Chondrocyte (in vitro differentiated cells): ENCODE measurements at regions not wholly inside any gene's neighbourhood (a gene's known extent, or its start where the extent isn't known, plus 50 kb on each side); places are given as distances from the start of the nearest gene placed in this dataset.

Source experiments
- DNase-seq: peaks from one replicate; pipeline ENCODE4 v3.0.0; 2021; ENCODE audit warnings: mixed read lengths, low spot score
- H3K27ac Mint-ChIP-seq: one replicate; pipeline ENCODE4 v1.8.0; 2021; ENCODE audit warnings: mild to moderate bottlenecking, moderate library complexity, mixed read lengths; ENCODE audit not compliant: unreplicated experiment
- H3K27me3 Mint-ChIP-seq: 2 replicates; pipeline ENCODE4 v1.8.0; 2021; ENCODE audit warnings: low read depth, mixed read lengths
- H3K36me3 Mint-ChIP-seq: 2 replicates; pipeline ENCODE4 v1.8.0; 2021; ENCODE audit warnings: low read depth, mixed read lengths
- H3K4me1 Mint-ChIP-seq: 2 replicates; pipeline ENCODE4 v1.8.0; 2021; ENCODE audit warnings: low read depth, mild to moderate bottlenecking, mixed read lengths
- H3K4me3 Mint-ChIP-seq: one replicate; pipeline ENCODE4 v1.8.0; 2021; ENCODE audit warnings: mild to moderate bottlenecking, moderate library complexity, mixed read lengths; ENCODE audit not compliant: unreplicated experiment
- H3K9me3 Mint-ChIP-seq: 2 replicates; pipeline ENCODE4 v1.8.0; 2021; ENCODE audit warnings: low read depth, mixed read lengths
- TF ChIP-seq, protein P1 (sequence below): fragments of 200-600 bp; sonication (generic); IDR thresholded peaks from 2 replicates; pipeline ENCODE4 v1.5.0; 2021; ENCODE audit warnings: antibody characterized with exemption, mild to moderate bottlenecking, moderate library complexity

DNA sequence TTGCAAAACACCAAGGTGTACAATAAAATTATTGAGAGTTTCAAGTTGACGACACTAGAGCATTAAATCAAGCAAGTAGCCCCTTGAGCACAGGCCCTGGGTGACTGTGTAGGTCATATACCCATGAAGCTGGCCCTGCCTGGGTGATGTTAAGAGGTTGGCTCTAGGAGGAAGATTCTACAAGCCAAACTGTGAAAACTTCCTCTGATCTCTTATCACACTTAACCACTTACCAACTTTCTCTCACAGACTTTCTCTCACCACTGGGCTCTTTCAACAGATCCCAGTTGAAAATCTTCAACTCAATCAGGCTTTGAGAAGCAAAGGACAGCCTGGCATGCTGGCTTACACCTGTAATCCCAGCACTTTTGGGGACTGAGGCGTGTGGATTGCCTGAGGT lies 186.9 kb upstream of the BTG1 start:
- no peaks in the 10 kb centered on the region for H3K36me3 Mint-ChIP-seq
- no peaks in the 10 kb centered on the region for H3K27me3 Mint-ChIP-seq

DNA sequence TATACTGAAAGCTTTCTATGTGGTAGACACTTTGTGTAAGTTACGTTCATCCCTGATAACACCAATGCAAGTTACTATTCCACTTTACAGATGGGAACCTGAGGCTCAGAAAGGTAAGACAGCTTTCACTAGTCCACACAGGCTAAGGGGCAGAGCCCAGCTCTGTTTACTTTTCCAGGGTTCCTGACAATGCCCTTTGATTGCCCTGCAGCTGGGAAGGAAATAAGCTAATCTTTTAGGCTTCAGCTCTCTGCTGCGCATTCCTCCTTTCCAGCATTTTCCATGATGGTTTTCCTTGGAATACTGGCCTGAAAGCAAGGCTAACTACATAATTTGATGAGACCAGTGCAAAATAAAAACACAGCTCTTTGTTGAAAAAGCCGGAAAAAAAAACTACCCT lies 185.7 kb upstream of the BTG1 start:
- DNase-seq = no peak
- Mint-ChIP-seq H3K4me3 (no peak overlapping the region), H3K4me1 (peaks cover 5% of the 10 kb centered on the region), H3K36me3 (no peaks in the 10 kb centered on the region), H3K27me3 (no peaks in the 10 kb centered on the region), H3K27ac (no peak overlapping the region), H3K9me3 (no peaks in the 10 kb centered on the region)
- TF ChIP-seq, protein P1, sequence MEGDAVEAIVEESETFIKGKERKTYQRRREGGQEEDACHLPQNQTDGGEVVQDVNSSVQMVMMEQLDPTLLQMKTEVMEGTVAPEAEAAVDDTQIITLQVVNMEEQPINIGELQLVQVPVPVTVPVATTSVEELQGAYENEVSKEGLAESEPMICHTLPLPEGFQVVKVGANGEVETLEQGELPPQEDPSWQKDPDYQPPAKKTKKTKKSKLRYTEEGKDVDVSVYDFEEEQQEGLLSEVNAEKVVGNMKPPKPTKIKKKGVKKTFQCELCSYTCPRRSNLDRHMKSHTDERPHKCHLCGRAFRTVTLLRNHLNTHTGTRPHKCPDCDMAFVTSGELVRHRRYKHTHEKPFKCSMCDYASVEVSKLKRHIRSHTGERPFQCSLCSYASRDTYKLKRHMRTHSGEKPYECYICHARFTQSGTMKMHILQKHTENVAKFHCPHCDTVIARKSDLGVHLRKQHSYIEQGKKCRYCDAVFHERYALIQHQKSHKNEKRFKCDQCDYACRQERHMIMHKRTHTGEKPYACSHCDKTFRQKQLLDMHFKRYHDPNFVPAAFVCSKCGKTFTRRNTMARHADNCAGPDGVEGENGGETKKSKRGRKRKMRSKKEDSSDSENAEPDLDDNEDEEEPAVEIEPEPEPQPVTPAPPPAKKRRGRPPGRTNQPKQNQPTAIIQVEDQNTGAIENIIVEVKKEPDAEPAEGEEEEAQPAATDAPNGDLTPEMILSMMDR = no peak

More for the DNA sequence above, 186.9 kb upstream of the BTG1 start:
- Mint-ChIP-seq H3K9me3 (no peaks in the 10 kb centered on the region), H3K4me3 (no peak overlapping the region), H3K4me1 (peaks cover 5% of the 10 kb centered on the region), H3K27ac (no peak overlapping the region)
- TF ChIP-seq, protein P1 = no peak
- no peak for DNase-seq

DNA sequence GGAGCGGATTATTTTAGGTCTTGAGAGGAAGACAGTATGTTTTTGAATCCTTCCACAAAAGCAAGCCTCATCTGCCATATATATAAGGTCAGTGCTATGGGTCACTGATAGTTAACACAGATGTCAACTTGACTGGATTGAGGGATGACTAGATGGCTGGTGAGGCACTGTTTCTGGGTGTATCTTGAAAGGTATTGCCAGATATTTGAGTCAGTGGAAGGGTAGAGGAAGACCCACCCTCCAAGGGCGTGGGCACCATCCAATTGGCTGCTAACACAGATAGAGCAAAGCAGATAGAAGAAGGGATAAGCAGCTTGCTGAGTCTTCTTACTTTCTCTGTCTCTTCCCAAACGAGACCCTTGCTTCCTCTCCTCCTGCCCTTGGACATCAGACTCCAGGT lies 185.0 kb upstream of the BTG1 start:
- Mint-ChIP-seq H3K4me1 (peaks cover 5% of the 10 kb centered on the region), H3K4me3 (no peak overlapping the region), H3K27me3 (no peaks in the 10 kb centered on the region), H3K36me3 (no peaks in the 10 kb centered on the region), H3K9me3 (no peaks in the 10 kb centered on the region), H3K27ac (no peak overlapping the region)
- TF ChIP-seq, protein P1 = no peak
- no peak for DNase-seq

DNA sequence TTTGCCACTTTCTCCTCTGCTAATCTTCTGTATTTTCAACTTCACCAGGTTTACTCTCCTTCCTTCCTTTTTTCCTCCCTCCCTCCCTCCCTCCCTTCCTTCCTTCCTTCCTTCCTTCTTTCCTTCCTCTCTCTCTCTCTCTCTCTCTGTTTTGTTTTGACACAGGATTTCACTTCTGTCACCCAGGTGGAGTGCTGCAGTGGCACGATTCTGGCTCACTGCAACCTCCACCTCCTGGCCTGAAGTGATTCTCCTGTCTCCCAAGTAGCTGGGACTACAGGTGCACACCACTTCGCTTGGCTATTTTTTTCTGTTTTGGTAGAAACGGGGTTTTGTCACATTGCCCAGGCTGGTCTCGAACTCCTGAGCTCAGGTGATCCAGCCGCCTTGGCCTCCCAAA lies 181.2 kb upstream of the BTG1 start:
- Mint-ChIP-seq H3K4me1 (no peaks in the 10 kb centered on the region), H3K4me3 (no peak overlapping the region), H3K9me3 (no peaks in the 10 kb centered on the region), H3K36me3 (no peaks in the 10 kb centered on the region), H3K27me3 (no peaks in the 10 kb centered on the region), H3K27ac (no peak overlapping the region)
- TF ChIP-seq, protein P1 = no peak
- no peak for DNase-seq

DNA sequence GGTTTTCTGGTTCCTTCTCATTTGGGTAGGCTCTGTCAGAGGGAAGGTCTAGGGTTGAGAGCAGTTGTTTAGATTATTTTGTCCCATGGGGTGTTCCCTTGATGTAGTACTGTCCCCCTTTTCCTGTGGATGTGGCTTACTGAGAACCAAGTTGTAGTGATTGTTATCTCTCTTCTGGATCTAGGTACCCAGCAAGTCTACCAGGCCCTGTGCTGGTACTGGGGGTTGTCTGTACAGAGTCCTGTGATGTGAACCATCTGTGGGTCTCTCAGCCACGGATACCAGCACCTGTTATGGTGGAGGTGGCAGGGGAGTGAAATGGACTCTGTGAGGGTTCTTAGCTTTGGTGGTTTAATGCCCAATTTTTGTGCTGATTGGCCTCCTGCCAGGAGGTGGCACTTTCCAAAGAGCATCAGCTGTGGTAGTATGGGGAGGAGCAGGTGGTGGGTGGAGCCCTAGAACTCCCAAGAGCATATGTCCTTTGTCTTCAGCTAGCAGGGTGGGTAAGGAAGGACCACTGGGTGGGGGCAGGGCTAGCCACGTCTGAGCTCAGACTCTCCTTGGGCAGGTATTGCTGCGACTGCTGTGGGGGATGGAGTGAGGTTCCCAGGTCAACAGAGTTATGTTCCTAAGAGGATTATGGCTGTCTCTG lies 179.3 kb upstream of the BTG1 start:
- TF ChIP-seq, protein P1 = no peak
- DNase-seq = no peak
- Mint-ChIP-seq H3K27ac (no peak overlapping the region), H3K9me3 (peaks cover 15% of the 10 kb centered on the region), H3K4me1 (no peaks in the 10 kb centered on the region), H3K36me3 (peaks cover 3% of the 10 kb centered on the region), H3K27me3 (no peaks in the 10 kb centered on the region), H3K4me3 (no peak overlapping the region)
